GM19395 (cell line): ENCODE measurements at regions not wholly inside any gene's neighbourhood (a gene's known extent, or its start where the extent isn't known, plus 50 kb on each side); places are given as distances from the start of the nearest gene placed in this dataset.

Experiments
- ATAC-seq: cut with Tn5 transposase; IDR thresholded peaks from one replicate; pipeline ENCODE4 v1.9.1; 2021; ENCODE audit warnings: mild to moderate bottlenecking, moderate library complexity; ENCODE audit not compliant: unreplicated experiment

GRCh38 chr16:85254051-85254450 lies 141.8 kb upstream of the CIBAR2 start:
- ATAC-seq, result no peak

DNA sequence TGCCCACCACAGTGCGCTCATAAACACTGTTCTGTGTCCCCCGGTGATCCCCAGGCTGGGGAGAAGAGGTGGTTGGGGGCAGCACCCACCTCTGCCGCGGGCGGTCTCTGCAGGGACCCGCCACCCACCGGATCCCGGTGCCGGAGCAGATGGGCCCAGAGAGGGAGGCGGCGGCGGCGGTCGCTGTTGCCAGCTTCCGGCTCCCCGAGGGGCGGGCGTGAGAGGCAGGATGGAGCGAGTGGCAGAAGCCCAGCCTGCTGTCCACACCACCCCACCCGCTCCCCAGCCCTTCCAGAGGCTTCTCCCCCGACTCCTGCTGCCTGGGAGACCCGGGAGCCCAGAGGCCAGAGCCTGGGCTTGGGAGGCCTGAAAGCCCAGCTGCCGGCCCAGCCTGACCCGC lies 142.6 kb upstream of the CIBAR2 start:
- ATAC-seq, result no peak

GRCh38 chr16:85255777-85256176 lies 143.5 kb upstream of the CIBAR2 start:
- ATAC-seq, result no peak

- ATAC-seq, result no peak
Measured at GRCh38 chr16:85256190-85256739, 144.0 kb upstream of the CIBAR2 start.

GRCh38 chr16:85257483-85257882 lies 145.2 kb upstream of the CIBAR2 start:
- ATAC-seq, result no peak

DNA sequence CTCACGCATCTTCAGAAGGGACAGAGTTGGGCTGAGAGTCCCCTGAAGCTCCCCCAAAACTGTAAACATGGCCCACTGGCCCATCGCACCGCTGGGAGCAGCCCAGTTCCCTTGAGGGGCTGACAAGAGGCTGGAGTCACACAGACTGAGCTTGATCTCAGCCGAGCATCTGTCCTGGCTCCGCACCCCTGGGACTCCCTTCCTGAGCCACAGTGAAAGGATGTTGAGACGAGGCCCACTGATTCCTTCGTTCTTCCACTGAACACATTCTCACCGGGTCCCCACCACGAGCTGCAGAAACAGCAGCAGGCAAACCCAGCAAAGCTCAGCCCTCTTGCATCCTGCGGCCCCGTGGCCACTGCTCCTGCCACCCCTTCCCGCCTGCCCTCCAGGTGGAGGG lies 145.9 kb upstream of the CIBAR2 start:
- ATAC-seq, result no peak

- ATAC-seq, result no peak
Measured at GRCh38 chr16:85258629-85259028, 146.4 kb upstream of the CIBAR2 start.

DNA sequence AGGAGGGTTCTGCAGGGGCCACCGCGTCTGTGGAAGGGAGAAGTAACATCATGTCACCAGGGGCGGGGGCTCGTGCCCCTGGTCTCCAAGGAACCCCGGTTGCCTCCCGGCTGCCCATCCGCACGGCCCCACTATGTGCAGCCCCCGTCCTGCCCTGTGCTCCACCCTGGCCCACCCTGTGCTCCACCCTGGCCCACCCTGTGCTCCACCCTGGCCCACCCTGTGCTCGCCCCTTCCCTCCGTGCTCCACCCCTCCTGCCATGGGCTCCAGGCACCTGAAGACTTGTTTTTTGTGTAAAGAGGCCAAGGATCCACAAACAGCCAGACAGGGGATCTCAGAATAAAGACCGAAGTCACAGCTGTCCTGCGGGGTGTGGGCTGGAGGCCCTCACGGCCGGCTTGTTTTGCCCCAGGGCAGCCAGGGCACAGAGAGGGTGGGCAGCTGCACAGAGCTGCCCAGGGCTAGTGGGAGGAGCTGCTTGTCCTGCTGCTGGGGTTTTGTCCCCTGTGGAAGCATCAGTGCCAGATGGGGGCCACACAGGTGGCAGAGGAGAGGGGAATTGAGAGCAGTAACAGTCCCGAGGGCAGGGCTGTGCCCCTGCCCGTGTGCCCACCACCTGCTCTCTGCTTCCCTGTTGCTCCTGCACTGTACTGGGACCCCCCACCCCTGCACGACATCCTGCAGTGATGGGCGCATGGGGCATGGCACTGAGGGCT lies 147.0 kb upstream of the CIBAR2 start:
- no peak for ATAC-seq

DNA sequence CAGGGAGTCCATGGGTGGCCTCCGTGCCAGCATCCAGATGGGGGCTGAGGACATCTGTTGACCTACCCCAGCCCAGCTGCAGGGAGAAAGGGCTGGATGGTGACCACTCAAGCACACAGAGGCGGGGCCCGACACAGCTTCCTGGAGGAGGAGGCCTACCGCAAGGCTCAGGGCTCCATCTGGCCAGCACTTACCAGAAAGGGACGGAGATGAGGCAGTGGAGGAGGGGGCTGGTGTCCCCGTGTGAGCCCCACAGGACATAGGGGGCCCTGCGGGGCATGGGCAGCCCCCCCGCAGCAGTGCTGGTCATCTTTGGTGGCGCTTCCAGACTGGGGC lies 147.5 kb upstream of the CIBAR2 start:
- ATAC-seq, result no peak

DNA sequence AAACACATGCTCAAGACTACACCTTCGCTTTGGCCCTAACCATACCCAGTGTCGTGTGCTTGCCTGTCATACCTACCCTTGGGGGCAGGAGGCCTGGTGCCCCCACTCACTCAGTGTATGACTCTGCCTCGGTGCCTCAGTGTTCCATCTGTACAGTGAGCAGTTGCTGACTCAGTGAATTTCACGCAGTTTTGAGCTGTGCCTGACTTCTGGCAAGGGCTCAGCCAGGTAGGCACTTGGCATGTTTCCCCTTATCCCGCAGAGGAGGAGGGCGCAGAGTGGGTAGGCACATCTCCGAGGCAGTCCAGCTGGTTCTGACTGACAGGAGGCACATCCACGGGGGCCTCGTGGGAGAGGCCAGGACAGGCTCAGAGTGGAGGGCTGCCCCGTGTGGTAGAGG lies 148.9 kb upstream of the CIBAR2 start:
- no peak for ATAC-seq

DNA sequence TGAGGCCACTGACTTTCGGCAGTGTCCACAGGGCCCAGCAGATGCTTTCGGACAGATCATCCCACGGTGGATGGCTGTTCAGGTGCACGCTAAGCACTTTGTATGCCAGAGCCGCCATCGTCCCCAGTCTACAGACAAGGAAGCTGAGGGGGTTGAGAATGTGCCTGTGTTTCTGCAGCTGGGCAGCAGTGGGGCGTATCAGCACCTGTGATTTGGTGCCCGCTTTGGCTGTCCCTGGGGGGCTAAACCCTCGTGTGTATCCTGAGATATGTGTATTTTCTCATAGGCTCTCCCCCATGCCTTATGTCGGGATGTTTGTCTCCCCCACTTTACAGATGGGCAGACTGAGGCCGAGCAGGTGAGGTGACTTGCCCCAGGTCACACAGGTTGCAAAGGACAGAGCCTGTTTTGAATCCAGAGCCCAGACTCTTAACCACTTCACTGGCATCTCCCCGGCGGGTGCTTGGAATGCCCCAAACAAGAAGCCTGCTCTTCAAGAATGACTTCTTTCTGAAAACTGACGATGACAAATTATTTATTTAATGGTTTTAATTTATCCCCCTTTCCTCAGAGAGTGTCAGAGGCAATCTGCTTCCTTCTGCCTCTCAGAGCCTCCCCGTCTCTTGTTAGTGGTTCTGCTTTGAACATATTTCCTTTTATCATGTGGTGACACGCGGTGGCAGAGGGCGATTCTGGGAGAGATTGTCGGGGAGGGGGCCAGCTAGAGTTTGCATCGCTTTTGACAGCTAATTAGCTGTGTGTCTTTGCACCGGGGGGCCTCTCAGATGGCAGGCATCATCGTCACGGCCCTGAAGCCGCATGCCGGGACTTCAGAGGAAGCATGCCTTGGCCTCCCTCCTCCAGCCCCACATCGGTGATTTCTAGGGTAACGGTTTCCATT lies 149.6 kb upstream of the CIBAR2 start:
- no peak for ATAC-seq

GRCh38 chr16:85262558-85263238 lies 150.4 kb upstream of the CIBAR2 start:
- no peak for ATAC-seq

DNA sequence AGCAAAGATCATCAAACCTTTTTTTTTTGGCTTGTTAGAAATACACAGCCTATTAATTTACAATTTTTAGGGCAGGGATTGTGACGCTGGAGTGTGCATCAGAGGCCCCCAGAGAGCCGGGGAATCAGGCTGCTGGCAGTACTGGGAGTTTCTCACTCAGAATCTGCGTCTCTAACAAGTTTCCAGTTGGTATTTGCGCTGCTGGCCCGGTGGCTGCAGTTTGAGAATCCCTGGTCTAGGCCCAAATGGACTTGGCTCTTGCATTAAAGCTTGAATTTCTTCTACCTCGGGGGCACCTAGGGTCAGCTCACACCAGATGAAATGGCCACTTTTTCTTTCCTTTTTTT lies 150.9 kb upstream of the CIBAR2 start:
- no peak for ATAC-seq

DNA sequence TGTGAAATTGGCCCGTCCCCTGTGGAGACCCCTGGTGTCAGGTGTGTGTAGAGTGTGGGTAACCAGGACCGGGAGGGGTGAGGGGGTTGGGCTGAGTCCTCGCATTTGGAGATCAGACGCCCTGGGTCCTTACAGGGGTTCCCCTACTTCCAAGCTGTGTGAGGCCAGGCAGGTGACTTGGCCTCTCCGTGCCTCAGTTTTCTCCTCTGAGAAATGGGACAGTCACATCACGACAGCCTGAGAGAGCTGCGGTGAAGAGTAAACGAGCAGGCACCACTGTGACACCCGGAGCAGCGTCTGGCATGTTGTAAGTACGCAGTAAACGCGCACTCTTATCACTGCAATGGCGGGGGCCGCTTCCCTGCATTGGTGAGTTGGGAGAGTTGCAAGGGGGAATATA lies 152.5 kb upstream of the CIBAR2 start:
- no peak for ATAC-seq

- no peak for ATAC-seq
Measured at GRCh38 chr16:85265161-85265784, 153.0 kb upstream of the CIBAR2 start.

DNA sequence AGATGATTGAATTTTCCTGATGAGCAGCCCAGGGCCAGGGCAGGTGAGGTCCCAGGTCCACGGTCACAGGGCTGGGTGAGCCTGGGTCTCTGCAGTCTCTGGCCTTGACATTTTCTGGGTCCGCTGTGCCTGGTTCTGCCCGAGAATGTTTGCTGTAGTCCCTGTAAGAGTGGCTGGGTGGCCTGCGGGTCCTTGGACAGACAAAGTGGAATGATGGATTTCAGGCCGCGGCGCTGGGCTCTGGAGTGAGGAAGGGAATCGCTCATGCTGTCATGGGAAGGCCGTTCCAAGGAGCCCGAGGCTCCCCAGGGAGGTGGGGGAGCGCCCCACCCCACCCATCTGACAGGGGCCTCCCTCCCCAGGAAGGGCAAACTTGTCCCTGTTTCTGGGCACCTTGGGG lies 153.5 kb upstream of the CIBAR2 start:
- ATAC-seq, result no peak

- ATAC-seq, result no peak
Measured at GRCh38 chr16:85266857-85267256, 154.6 kb upstream of the CIBAR2 start.

- no peak for ATAC-seq
Measured at GRCh38 chr16:85267414-85267945, 155.2 kb upstream of the CIBAR2 start.

DNA sequence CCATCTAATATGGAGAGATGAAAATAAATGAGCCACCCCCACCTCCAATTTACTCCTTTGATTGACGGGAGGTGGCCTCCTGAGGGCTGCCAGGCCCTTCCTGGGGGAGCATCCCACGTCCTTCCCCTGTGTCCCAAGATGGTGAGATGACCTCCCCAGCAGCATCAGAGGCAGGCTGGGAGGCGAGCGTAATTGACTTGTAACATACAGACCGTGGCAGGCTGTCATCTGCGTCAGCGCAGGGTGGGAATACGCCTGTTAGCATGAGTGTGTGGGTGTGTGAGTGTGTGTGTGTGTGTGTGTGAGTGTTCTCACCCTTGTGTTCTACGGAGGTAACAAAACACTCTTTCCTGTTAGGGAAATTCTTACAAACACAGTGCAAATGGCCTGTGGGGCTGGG lies 156.9 kb upstream of the CIBAR2 start:
- ATAC-seq, result no peak

DNA sequence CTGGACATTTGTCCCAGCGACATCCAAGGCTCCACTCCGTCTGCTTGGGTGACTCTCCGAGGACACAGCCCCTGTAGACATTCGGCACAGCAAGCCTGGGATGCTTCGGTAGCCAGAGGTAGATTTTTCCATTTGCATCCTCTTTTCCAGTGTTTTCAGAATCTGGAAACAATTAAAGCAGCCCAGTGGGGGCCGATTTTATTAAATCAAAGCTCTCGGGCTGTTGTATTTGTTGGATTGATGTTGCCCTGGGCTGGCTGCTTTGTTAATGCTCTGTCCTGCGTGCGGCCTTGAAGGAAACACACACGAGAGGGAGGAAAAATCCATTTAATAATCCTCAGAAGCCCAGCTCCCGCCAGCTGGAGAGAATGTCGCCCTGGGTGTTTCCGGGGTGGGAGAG lies 158.1 kb upstream of the CIBAR2 start:
- no peak for ATAC-seq

GRCh38 chr16:85271198-85271597 lies 158.9 kb upstream of the CIBAR2 start:
- ATAC-seq, result no peak
